ENCODE measurements at regions not wholly inside any gene's neighbourhood (a gene's known extent, or its start where the extent isn't known, plus 50 kb on each side); places are given as distances from the start of the nearest gene placed in this dataset.

GRCh38 chr14:26913786-26914185, 316.0 kb upstream of the NOVA1 start:
- Histone ChIP-seq H3K4me3 (ENCODE audit: low read length) (no peak overlapping the region), H2AFZ (ENCODE audit: low read depth, low read length) (no peak overlapping the region), H4K20me1 (ENCODE audit: insufficient read depth) (no peaks in the 10 kb centered on the region), H3K4me2 (ENCODE audit: low read length) (no peak overlapping the region), H3K36me3 (ENCODE audit: insufficient read depth, low read length) (no peaks in the 10 kb centered on the region), H3K9me3 (ENCODE audit: low read length) (peaks cover 5% of the 10 kb centered on the region), H3K27ac (ENCODE audit: low read length) (no peak overlapping the region), H3K79me2 (replicated peaks; ENCODE audit: insufficient read depth, low read length) (no peaks in the 10 kb centered on the region), H3K27me3 (ENCODE audit: insufficient read depth, low read depth, low read length) (no peaks in the 10 kb centered on the region), H3F3A (ENCODE audit: insufficient read depth, low read length, poor library complexity, severe bottlenecking) (no peaks in the 10 kb centered on the region), H3K9ac (ENCODE audit: low read length) (no peak overlapping the region), H3K9me2 (ENCODE audit: insufficient read depth, low read length) (no peaks in the 10 kb centered on the region)
- TF ChIP-seq EZH2 (IDR thresholded peaks at IDR 0.05; ENCODE audit: borderline replicate concordance, insufficient read depth, low read length, poor library complexity, severe bottlenecking) (no peak), REST (IDR thresholded peaks at IDR 0.05; ENCODE audit: borderline replicate concordance) (no peak), RAD21 (conservative IDR thresholded peaks at IDR 0.05) (no peak), TAF1 (IDR thresholded peaks at IDR 0.05; ENCODE audit: low read depth) (no peak), EP300 (conservative IDR thresholded peaks at IDR 0.05; ENCODE audit: poor library complexity, severe bottlenecking) (no peak), CTCF (IDR thresholded peaks at IDR 0.05; ENCODE audit: poor library complexity, severe bottlenecking) (no peak), POLR2AphosphoS5 (IDR thresholded peaks at IDR 0.05) (no peak), SMC3 (conservative IDR thresholded peaks at IDR 0.05; ENCODE audit: poor library complexity) (no peak), MXI1 (conservative IDR thresholded peaks at IDR 0.05; ENCODE audit: poor library complexity, severe bottlenecking) (no peak)

- TF ChIP-seq MXI1 (conservative IDR thresholded peaks at IDR 0.05; ENCODE audit: poor library complexity, severe bottlenecking) (no peak), REST (IDR thresholded peaks at IDR 0.05; ENCODE audit: borderline replicate concordance) (no peak), TAF1 (IDR thresholded peaks at IDR 0.05; ENCODE audit: low read depth) (no peak), EZH2 (IDR thresholded peaks at IDR 0.05; ENCODE audit: borderline replicate concordance, insufficient read depth, low read length, poor library complexity, severe bottlenecking) (no peak), RAD21 (conservative IDR thresholded peaks at IDR 0.05) (no peak), CTCF (IDR thresholded peaks at IDR 0.05; ENCODE audit: poor library complexity, severe bottlenecking) (no peak), EP300 (conservative IDR thresholded peaks at IDR 0.05; ENCODE audit: poor library complexity, severe bottlenecking) (no peak)
- H2AFZ ChIP-seq (ENCODE audit: low read depth, low read length): no peak overlapping the region
- no peaks in the 10 kb centered on the region for H3K27me3 ChIP-seq (ENCODE audit: insufficient read depth, low read depth, low read length)
- H3K27ac ChIP-seq (ENCODE audit: low read length): no peak overlapping the region
- no peaks in the 10 kb centered on the region for H3K79me2 ChIP-seq (replicated peaks; ENCODE audit: insufficient read depth, low read length)
- H3K9me2 ChIP-seq (ENCODE audit: insufficient read depth, low read length): no peaks in the 10 kb centered on the region
- H3K9me3 ChIP-seq (ENCODE audit: low read length): peaks cover 5% of the 10 kb centered on the region
- H3K36me3 ChIP-seq (ENCODE audit: insufficient read depth, low read length): no peaks in the 10 kb centered on the region
- no peaks in the 10 kb centered on the region for H4K20me1 ChIP-seq (ENCODE audit: insufficient read depth)
- H3K4me3 ChIP-seq (ENCODE audit: low read length): no peak overlapping the region
- no peak overlapping the region for H3K4me2 ChIP-seq (ENCODE audit: low read length)
- H3F3A ChIP-seq (ENCODE audit: insufficient read depth, low read length, poor library complexity, severe bottlenecking): no peaks in the 10 kb centered on the region
- no peak overlapping the region for H3K9ac ChIP-seq (ENCODE audit: low read length)
These were observed 319.3 kb upstream of the NOVA1 start for GRCh38 chr14:26917086-26917485.
